Pulmonary artery endothelial cell (primary cell): ENCODE measurements at regions not wholly inside any gene's neighbourhood (a gene's known extent, or its start where the extent isn't known, plus 50 kb on each side); places are given as distances from the start of the nearest gene placed in this dataset.

Experiments used
- DNase-seq: peaks from one replicate; pipeline ENCODE4 v3.0.0-alpha.2; 2011; ENCODE audit warnings: low read depth, low spot score

DNA sequence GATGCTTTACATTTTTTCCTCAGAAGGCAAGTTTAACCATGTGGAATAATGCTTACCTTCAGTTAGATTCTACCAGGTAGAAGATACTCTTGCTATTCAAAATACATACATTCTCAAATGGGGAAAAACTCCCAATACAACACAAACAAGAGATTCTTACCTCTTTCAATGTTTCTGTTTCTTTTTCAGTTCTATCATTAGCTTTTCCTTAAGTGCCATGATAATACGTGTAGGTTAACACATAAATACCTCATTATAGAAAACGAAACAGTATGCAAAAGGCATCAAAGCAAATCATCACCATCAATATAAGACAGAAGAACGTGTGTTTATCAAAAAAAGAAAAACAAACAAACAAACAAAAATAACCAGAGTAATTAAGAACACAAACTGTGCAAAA is 300.7 kb upstream of the ROBO1 start:
- DNase-seq, result no peak

DNA sequence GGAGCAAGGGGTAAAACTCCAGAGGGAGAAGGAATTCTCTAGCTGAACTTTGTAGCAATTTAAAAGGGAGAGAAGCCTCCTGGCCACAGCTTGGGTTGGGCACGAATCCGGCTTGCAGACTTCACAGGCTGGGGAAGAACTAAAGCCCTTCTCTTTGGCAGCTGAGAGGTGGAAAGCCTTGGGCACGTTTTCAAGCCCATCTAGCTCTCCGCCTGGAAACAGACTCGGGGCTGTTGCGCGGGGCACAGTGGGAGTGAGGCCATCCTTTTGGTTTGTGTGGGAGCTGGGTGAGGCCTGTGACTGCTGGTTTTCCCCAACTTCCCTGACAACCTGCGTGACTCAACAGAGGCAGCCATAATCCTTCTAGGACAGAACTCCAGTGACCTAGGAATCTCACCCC is 295.7 kb upstream of the ROBO1 start:
- no peak for DNase-seq

DNA sequence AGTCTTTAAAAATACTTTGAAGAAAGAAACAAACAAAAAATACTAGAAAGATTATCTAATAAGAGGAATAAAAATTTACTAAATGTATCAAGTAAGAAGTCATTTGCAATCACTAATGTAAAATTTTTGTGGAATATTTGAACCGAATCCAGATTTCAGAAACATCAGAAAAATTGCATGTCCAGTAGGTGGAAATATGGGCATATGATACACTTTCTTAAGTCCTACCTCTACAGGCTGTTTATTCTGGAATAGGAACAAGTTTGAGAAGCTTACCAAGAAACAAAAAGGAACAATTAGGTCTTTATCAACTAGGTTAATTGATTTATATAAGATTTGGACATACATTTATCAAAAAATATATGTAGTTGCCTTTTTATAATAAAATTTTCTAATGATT is 292.9 kb upstream of the ROBO1 start:
- no peak for DNase-seq

DNA sequence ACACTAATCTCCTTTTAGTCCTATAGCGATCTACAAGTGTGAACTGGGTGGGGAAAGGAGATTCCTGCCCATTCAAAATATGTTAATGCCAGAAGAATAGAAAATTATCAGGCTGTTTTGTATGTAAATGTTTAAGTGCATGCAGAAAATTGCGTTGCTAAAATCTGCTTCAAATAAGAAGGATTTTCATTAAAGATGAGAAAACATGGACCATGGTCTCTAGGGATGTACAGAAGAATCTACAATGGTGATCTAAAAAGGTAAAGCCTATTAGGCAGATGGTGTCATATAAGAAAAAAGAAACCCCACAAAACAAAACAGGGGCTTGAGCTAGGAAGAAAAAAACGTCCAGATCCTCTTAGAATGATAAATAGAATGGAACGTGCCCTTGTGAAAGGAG is 287.5 kb upstream of the ROBO1 start:
- no peak for DNase-seq

GRCh38 chr3:80052271-80052670 is 284.5 kb upstream of the ROBO1 start:
- DNase-seq, result no peak

GRCh38 chr3:80051602-80051962 is 283.8 kb upstream of the ROBO1 start:
- DNase-seq, result no peak

GRCh38 chr3:80050826-80051601 is 283.2 kb upstream of the ROBO1 start:
- no peak for DNase-seq

- DNase-seq, result no peak
Observed at GRCh38 chr3:80043226-80043625, 275.4 kb upstream of the ROBO1 start.

GRCh38 chr3:80040067-80040466 is 272.3 kb upstream of the ROBO1 start:
- no peak for DNase-seq

- no peak for DNase-seq
Observed at GRCh38 chr3:80036176-80036575, 268.4 kb upstream of the ROBO1 start.

DNA sequence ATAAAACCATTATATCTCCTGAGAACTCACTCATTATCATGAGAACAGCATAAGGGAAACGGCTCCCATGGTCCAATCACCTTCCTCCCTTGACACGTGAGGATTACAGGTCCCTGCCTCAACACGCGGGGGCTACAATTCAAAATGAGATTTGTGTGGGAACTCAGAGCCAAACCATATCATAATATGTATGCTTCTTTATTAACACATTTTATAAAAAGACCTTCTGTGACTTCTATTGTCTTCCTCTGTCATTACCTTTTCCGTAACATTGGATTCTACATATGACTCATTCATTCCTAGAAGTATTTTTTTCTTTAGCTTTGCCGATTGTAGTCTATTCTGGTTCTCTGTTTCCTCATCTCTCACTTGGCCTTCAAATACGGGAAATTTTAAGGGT is 267.2 kb upstream of the ROBO1 start:
- DNase-seq, result no peak

DNA sequence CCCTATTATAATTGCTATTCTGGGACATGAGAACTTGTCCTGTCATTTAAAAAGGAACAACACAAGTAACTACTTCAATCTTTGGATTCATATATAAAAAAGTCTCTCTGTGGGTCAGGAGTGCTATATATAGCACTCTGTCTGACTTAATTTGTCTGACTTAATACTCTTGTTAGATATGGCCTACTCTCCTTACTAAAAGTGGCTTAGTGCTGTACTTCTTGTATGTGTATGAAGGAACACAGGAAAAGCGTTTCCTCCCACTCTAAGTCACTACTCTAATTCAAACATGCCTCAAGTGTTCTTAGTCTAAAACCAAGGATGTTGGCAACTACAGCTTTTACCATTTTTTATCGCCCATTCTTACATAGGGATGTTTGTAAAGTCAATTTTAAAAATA is 255.2 kb upstream of the ROBO1 start:
- DNase-seq, result no peak

DNA sequence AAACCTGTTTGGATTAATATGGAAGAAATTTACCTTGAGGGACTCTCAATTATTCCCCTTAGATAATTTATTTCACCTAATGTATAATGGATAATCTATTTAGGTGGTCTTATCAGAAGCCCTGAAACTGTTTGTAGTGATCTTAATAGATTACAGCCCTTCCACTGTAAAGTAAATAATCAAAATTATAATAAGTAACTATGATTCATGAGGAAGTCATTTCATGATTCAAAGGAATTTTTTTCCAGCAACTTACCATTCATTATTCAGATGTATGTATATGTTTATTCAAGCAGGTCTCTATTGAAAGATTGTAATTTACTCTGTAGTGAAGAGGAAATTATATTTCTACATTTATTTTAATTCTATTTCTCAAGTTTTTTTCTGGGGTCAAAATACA is 250.6 kb upstream of the ROBO1 start:
- DNase-seq, result no peak

- DNase-seq, result no peak
Observed at GRCh38 chr3:80017369-80017768, 249.6 kb upstream of the ROBO1 start.

GRCh38 chr3:80014576-80014975 is 246.8 kb upstream of the ROBO1 start:
- DNase-seq, result no peak

- no peak for DNase-seq
Observed at GRCh38 chr3:80010021-80010571, 242.3 kb upstream of the ROBO1 start.

- DNase-seq, result no peak
Observed at GRCh38 chr3:80007522-80007921, 239.7 kb upstream of the ROBO1 start.

DNA sequence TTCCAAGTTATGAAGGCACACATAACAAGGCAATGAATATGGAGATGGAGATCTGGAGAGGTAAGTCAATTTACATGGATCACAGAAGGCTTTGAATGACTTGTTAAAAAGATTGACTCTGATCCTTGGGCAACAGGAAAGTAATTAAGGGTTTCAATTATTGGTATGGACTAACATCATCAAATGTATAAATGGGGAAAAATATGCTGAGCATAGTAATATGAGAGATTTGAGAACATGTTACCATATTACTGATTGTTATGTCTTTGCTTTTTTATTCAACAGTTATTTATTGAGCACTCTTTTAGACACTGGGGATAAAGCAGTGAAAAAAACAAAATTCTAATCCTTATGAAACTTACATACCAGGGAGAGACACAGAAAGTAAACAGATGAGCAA is 238.5 kb upstream of the ROBO1 start:
- no peak for DNase-seq

DNA sequence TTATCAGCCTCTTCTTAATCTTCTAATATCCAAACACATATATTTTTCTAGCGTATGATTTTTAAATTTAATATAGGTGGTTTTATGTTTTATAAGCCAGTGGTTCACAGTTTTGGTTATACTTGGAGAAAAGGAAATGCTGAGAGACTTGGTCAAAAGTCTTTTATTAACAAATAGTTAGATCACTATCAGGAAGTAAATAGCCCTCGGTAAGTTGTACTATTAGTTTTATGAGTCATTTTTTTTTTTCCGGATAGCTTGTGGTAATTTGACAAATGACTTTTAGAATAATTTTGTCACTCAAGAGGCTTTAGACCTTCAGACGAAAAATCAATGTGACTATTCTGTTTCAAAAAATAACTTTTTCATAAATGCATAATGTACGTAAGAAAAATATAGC is 232.2 kb upstream of the ROBO1 start:
- DNase-seq, result no peak

DNA sequence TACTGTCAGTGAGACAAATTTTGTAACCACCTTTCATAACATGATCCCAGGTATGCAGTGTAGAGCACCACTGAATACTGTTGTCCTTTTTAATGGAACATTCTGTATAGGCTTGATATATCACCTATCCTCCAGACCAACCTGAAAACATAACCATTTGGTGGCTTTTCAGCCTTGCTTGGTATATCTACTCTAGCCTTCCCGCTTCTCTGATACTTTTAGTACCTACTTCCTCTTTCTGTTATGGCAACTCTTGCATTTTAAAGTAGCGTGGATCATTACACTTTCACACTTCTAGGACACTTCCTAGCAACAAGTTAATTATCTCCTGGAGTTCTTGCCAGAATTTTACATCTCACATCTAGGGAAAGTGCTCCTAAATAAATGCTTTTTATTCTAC is 226.6 kb upstream of the ROBO1 start:
- no peak for DNase-seq

DNA sequence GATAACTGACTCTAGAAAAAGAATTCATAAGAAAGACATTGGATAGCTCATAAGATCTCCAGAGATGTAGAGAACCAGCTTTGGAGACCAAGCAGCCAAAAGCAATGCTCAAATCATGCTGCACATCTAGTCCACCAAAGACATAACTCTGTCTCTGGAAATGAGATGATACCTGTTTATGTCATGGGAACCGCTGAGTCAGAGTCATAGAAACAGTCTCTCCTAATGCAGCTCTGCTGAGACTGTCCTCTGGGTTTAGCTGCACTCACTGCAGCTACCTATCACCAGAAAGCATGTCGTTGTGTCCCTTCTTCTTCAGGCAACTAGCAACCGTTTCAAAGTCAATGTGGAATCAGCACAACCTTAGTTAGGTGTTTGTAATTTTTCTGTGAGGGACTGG is 218.5 kb upstream of the ROBO1 start:
- DNase-seq, result no peak

DNA sequence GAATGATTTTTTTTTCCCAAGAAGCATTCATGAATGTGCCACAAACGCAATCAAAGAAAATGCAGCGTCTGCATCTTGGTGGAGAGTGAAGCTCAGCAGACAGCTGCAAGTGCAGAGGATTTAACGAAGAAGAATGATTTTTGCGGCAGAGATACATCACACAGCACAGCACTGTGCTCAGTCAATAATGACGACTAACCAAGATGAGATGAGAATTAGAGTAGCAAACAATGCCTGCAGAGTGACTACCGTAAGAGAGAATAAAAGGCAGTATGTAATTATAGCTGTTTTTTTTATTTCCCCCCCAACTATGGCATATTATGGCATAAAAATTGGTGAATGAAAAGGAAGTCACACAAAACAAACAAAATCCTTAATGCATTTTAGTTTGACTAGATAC is 218.0 kb upstream of the ROBO1 start:
- no peak for DNase-seq

DNA sequence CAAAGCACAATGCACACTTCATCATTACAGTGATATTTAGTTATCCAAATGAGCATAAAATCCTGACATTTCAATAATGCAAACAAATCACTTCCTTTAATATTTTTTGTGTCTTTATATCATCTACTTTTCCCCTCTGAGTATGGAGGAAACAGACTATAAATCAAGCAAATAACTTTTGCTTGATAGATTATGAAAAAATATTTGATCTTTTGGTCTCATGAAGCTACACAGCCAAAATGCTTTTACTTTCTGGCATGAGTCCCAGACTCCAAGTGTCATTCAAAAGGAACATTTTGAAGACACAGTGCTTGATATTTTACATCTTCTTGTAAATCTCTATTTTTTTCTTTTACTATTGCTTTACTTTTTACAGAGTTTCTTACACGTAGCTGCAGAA is 215.3 kb upstream of the ROBO1 start:
- DNase-seq, result no peak

DNA sequence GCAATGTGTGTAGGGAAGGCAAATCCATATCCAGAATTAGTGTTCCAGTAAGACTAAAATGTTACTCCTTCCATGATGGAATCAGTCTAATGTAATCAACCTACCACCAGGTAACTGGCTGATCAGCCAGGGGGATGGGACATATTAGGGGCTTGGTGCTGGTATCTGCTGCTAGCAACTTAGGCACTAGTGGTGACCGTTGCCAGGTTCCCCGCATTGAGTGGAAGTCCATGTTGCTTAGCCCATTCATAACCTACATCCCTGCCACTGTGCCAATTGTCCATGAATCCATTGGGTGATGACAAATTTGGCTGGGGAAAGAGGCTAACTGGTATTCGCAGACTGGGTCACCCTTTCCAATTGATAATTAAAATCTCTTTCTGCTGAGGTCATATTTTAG is 212.2 kb upstream of the ROBO1 start:
- no peak for DNase-seq
